Activated CD4-positive, CD25-positive, alpha-beta regulatory T cell (primary cell): ENCODE measurements at regions not wholly inside any gene's neighbourhood (a gene's known extent, or its start where the extent isn't known, plus 50 kb on each side); places are given as distances from the start of the nearest gene placed in this dataset.

Experiments used
- DNase-seq, 4 experiments: peaks; one replicate each; lab custom pipeline; 2025; lab: John Stamatoyannopoulos, UW

DNA sequence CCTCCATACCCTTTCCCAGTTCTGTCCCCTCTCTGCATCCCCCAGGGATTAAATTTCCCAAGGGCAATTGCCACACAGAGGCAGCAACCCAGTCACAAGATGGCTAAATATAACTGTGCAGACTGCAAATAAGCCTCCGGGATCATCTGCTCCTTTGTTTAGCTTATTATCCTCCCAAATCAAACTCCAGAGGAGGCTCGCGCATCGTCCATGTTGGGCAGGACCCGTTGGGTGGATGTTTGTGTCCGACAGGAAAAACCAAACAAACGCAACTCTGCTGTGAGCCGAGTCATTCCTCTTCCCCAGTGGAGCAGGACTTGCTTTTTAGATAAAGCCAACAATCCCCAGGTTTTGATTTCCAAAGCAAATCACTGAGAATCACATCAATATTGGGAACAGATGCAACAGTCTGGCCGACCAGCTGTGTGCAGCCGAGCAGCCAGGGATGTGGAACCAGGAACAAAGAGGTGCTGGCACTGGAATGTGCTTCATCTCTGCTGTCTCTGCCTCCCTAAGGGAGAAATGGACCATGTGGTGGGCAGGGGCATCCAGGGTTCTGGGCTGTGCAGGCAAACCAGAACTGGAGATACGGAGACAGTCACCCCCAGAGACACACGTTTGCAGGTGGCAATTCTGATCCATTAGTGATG lies 89.8 kb downstream of the PTTG1 start:
- no peak for DNase-seq
